ENCODE measurements at regions not wholly inside any gene's neighbourhood (a gene's known extent, or its start where the extent isn't known, plus 50 kb on each side); places are given as distances from the start of the nearest gene placed in this dataset.

DNA sequence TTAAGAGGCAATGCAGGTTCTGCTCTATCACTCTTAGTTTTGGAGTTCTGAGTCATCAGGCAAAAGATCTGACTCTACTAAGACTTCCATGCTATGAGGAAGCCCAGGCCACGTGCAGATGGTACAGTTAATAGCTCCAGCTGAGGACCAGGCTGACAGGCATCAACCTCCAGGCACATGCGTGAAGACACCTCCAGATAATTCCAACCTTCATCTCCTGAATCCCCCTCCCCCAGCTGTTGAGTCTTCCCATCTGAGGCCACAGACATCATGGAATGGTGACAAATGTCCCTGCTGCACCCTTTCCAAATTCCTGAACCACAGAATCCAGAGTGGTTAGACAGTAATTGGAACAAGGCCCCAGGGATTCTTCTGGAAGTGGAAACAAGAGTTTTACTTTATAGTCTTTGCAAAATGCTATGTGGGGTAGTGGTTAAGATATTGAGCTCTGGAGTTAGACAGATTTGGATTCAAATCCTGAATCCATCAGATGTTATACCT is 183.8 kb downstream of the KLF5 start:
- no peak for ATAC-seq
- TF ChIP-seq ZNF70 (CRISPR knock-in tag; IDR thresholded peaks at IDR 0.05), result no peak
- no peak for TF ChIP-seq ESRRG (CRISPR knock-in tag; IDR thresholded peaks at IDR 0.05)
- TF ChIP-seq, protein P1, sequence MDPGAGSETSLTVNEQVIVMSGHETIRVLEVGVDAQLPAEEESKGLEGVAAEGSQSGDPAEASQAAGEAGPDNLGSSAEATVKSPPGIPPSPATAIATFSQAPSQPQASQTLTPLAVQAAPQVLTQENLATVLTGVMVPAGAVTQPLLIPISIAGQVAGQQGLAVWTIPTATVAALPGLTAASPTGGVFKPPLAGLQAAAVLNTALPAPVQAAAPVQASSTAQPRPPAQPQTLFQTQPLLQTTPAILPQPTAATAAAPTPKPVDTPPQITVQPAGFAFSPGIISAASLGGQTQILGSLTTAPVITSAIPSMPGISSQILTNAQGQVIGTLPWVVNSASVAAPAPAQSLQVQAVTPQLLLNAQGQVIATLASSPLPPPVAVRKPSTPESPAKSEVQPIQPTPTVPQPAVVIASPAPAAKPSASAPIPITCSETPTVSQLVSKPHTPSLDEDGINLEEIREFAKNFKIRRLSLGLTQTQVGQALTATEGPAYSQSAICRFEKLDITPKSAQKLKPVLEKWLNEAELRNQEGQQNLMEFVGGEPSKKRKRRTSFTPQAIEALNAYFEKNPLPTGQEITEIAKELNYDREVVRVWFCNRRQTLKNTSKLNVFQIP (CRISPR knock-in tag; IDR thresholded peaks at IDR 0.05; ENCODE audit: borderline replicate concordance, low read depth), result no peak
- no peak for TF ChIP-seq SNAI2 (CRISPR knock-in tag; IDR thresholded peaks at IDR 0.05)
- TF ChIP-seq ZFP3 (CRISPR knock-in tag; IDR thresholded peaks at IDR 0.05), result no peak
- no peak for TF ChIP-seq ZC3H10 (CRISPR knock-in tag; IDR thresholded peaks at IDR 0.05)
- no peak for TF ChIP-seq TCF4 (CRISPR knock-in tag; IDR thresholded peaks at IDR 0.05; ENCODE audit: borderline replicate concordance)
- TF ChIP-seq, protein P2, sequence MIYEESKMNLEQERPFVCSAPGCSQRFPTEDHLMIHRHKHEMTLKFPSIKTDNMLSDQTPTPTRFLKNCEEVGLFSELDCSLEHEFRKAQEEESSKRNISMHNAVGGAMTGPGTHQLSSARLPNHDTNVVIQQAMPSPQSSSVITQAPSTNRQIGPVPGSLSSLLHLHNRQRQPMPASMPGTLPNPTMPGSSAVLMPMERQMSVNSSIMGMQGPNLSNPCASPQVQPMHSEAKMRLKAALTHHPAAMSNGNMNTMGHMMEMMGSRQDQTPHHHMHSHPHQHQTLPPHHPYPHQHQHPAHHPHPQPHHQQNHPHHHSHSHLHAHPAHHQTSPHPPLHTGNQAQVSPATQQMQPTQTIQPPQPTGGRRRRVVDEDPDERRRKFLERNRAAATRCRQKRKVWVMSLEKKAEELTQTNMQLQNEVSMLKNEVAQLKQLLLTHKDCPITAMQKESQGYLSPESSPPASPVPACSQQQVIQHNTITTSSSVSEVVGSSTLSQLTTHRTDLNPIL (CRISPR knock-in tag; IDR thresholded peaks at IDR 0.05; ENCODE audit: low read depth), result no peak
- no peak for TF ChIP-seq ZNF8 (CRISPR knock-in tag; IDR thresholded peaks at IDR 0.05)

DNA sequence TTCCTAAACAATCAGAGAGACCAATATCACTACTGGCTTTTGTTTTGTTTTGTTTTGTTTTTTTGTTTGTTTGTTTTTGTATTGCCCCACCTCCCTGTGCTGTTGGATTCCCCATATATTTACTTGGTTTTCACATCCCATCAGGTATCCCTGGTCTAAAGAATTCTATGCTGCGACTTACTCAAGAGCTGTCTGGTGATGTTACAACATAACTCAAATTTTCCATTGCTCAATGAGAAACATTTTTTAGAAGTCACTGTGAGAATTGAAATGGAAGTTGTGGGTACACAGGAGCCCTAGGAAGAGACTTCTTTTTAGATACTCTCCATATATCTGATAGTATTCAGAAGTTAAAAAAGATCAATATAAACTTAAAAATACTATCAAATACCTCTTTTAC is 181.4 kb downstream of the KLF5 start:
- TF ChIP-seq TOX (CRISPR knock-in tag; IDR thresholded peaks at IDR 0.05; ENCODE audit: borderline replicate concordance), result no peak
- TF ChIP-seq BACH2 (CRISPR knock-in tag; IDR thresholded peaks at IDR 0.05; ENCODE audit: borderline replicate concordance), result no peak
- TF ChIP-seq, protein P3, sequence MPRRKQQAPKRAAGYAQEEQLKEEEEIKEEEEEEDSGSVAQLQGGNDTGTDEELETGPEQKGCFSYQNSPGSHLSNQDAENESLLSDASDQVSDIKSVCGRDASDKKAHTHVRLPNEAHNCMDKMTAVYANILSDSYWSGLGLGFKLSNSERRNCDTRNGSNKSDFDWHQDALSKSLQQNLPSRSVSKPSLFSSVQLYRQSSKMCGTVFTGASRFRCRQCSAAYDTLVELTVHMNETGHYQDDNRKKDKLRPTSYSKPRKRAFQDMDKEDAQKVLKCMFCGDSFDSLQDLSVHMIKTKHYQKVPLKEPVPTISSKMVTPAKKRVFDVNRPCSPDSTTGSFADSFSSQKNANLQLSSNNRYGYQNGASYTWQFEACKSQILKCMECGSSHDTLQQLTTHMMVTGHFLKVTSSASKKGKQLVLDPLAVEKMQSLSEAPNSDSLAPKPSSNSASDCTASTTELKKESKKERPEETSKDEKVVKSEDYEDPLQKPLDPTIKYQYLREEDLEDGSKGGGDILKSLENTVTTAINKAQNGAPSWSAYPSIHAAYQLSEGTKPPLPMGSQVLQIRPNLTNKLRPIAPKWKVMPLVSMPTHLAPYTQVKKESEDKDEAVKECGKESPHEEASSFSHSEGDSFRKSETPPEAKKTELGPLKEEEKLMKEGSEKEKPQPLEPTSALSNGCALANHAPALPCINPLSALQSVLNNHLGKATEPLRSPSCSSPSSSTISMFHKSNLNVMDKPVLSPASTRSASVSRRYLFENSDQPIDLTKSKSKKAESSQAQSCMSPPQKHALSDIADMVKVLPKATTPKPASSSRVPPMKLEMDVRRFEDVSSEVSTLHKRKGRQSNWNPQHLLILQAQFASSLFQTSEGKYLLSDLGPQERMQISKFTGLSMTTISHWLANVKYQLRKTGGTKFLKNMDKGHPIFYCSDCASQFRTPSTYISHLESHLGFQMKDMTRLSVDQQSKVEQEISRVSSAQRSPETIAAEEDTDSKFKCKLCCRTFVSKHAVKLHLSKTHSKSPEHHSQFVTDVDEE (CRISPR knock-in tag; IDR thresholded peaks at IDR 0.05), result no peak
- TF ChIP-seq, protein P4, sequence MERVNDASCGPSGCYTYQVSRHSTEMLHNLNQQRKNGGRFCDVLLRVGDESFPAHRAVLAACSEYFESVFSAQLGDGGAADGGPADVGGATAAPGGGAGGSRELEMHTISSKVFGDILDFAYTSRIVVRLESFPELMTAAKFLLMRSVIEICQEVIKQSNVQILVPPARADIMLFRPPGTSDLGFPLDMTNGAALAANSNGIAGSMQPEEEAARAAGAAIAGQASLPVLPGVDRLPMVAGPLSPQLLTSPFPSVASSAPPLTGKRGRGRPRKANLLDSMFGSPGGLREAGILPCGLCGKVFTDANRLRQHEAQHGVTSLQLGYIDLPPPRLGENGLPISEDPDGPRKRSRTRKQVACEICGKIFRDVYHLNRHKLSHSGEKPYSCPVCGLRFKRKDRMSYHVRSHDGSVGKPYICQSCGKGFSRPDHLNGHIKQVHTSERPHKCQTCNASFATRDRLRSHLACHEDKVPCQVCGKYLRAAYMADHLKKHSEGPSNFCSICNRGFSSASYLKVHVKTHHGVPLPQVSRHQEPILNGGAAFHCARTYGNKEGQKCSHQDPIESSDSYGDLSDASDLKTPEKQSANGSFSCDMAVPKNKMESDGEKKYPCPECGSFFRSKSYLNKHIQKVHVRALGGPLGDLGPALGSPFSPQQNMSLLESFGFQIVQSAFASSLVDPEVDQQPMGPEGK (CRISPR knock-in tag; IDR thresholded peaks at IDR 0.05; ENCODE audit: borderline replicate concordance), result no peak
- no peak for TF ChIP-seq OSR1 (CRISPR knock-in tag; IDR thresholded peaks at IDR 0.05)
- no peak for TF ChIP-seq ZNF70 (CRISPR knock-in tag; IDR thresholded peaks at IDR 0.05)
- no peak for ATAC-seq

DNA sequence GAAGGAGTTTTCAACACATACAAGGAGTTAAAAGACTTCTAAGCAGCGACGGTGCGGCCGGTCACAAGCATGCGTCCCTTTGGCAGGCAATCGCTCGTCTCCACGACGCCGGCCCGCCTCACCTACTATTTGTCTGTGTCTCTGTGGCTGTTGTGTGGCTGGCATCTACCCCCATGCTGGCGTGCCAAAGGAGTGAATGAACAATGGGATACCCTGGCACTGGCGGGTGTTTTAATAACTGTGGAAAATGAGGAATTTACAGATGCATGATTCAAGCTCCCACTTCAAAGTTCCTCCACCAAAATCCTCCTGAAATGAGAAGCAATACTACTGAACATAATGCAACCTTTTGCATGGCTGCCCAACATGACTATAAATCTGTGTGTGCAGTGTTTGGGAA is 176.6 kb downstream of the KLF5 start:
- ATAC-seq, result no peak
- TF ChIP-seq ZFP30 (CRISPR knock-in tag; IDR thresholded peaks at IDR 0.05), result no peak
- TF ChIP-seq, protein P5, sequence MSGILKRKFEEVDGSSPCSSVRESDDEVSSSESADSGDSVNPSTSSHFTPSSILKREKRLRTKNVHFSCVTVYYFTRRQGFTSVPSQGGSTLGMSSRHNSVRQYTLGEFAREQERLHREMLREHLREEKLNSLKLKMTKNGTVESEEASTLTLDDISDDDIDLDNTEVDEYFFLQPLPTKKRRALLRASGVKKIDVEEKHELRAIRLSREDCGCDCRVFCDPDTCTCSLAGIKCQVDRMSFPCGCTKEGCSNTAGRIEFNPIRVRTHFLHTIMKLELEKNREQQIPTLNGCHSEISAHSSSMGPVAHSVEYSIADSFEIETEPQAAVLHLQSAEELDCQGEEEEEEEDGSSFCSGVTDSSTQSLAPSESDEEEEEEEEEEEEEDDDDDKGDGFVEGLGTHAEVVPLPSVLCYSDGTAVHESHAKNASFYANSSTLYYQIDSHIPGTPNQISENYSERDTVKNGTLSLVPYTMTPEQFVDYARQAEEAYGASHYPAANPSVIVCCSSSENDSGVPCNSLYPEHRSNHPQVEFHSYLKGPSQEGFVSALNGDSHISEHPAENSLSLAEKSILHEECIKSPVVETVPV (CRISPR knock-in tag; IDR thresholded peaks at IDR 0.05), result no peak
- no peak for TF ChIP-seq TOX (CRISPR knock-in tag; IDR thresholded peaks at IDR 0.05; ENCODE audit: borderline replicate concordance)
- no peak for TF ChIP-seq TCF4 (CRISPR knock-in tag; IDR thresholded peaks at IDR 0.05; ENCODE audit: borderline replicate concordance)
- TF ChIP-seq, protein P4 (CRISPR knock-in tag; IDR thresholded peaks at IDR 0.05; ENCODE audit: borderline replicate concordance), result no peak
- TF ChIP-seq PPARA (CRISPR knock-in tag; IDR thresholded peaks at IDR 0.05; ENCODE audit: borderline replicate concordance), result no peak
- TF ChIP-seq RARB (CRISPR knock-in tag; IDR thresholded peaks at IDR 0.05), result no peak
- TF ChIP-seq SNAI2 (CRISPR knock-in tag; IDR thresholded peaks at IDR 0.05), result no peak
- no peak for TF ChIP-seq OSR1 (CRISPR knock-in tag; IDR thresholded peaks at IDR 0.05)
- TF ChIP-seq ZNF565 (CRISPR knock-in tag; conservative IDR thresholded peaks at IDR 0.05; ENCODE audit: low read depth), result no peak
- TF ChIP-seq ISL1 (CRISPR knock-in tag; IDR thresholded peaks at IDR 0.05), result no peak
- TF ChIP-seq, protein P1 (CRISPR knock-in tag; IDR thresholded peaks at IDR 0.05; ENCODE audit: borderline replicate concordance, low read depth), result no peak
- no peak for TF ChIP-seq ARNTL (CRISPR knock-in tag; IDR thresholded peaks at IDR 0.05; ENCODE audit: borderline replicate concordance, low read depth)
- TF ChIP-seq ZNF8 (CRISPR knock-in tag; IDR thresholded peaks at IDR 0.05), result no peak
- TF ChIP-seq, protein P2 (CRISPR knock-in tag; IDR thresholded peaks at IDR 0.05; ENCODE audit: low read depth), result no peak
- TF ChIP-seq ESRRG (CRISPR knock-in tag; IDR thresholded peaks at IDR 0.05), result no peak
- no peak for TF ChIP-seq ZC3H10 (CRISPR knock-in tag; IDR thresholded peaks at IDR 0.05)
- no peak for TF ChIP-seq ZFP3 (CRISPR knock-in tag; IDR thresholded peaks at IDR 0.05)
